SK-N-SH (cell line): ENCODE measurements at regions not wholly inside any gene's neighbourhood (a gene's known extent, or its start where the extent isn't known, plus 50 kb on each side); places are given as distances from the start of the nearest gene placed in this dataset.

Experiments
- CTCF ChIA-PET: fragments of 300-600, 350-600 bp; formaldehyde crosslinking; extraction: SDS; loops from one replicate; lab custom pipeline; 2021; lab: Yijun Ruan, JAX
- POLR2A ChIA-PET: fragments of 350-600 bp; sonication (Branson Sonifier 250); formaldehyde crosslinking; extraction: SDS; loops from one replicate; lab custom pipeline; 2020; ENCODE audit warnings: antibody characterized with exemption, inconsistent platforms; lab: Yijun Ruan, JAX
- DNase-seq: peaks from one replicate; pipeline ENCODE4 v3.0.0; 2012
- H2AFZ ChIP-seq: fragments of 200-600 bp; sonication (generic); 2 replicates; pipeline ENCODE4 v1.8.1; 2016; ENCODE audit warnings: antibody characterized with exemption, mild to moderate bottlenecking, low read depth
- H3F3A ChIP-seq: fragments of 200-600 bp; sonication (generic); replicated peaks from 2 replicates; pipeline ENCODE3; 2016; ENCODE audit warnings: antibody characterized with exemption, mild to moderate bottlenecking; ENCODE audit not compliant: insufficient read depth
- H3K27ac ChIP-seq, 2 experiments: fragments of 200-500 bp in 1 of 2; fragments of 200-600 bp in 1 of 2; sonication (Bioruptor generic) in 1 of 2; sonication (generic), shearing (Covaris generic) in 1 of 2; 2 replicates each; pipeline versions ENCODE4 v1.5.1 to v1.6.1; 2014 to 2016; ENCODE audit warnings: low read depth in 2 of 2, inconsistent platforms in 1 of 2, low read length in 1 of 2, mild to moderate bottlenecking in 1 of 2, mixed read lengths in 1 of 2
- H3K27me3 ChIP-seq: fragments of 200-600 bp; sonication (generic), shearing (Covaris generic); 2 replicates; pipeline ENCODE4 v1.6.1; 2016; ENCODE audit warnings: mixed run types; ENCODE audit not compliant: insufficient read depth
- H3K36me3 ChIP-seq, 2 experiments: fragments of 200-500 bp in 1 of 2; fragments of 200-600 bp in 1 of 2; sonication (Bioruptor generic) in 1 of 2; sonication (generic) in 1 of 2; replicated peaks in 1 of 2; 2 replicates each; pipeline versions ENCODE3 to v1.5.1; 2014 to 2016; ENCODE audit warnings: low read length in 1 of 2, mild to moderate bottlenecking in 1 of 2; ENCODE audit not compliant: insufficient read depth in 2 of 2, control insufficient read depth in 1 of 2
- H3K4me1 ChIP-seq, 2 experiments: fragments of 200-500 bp in 1 of 2; fragments of 200-600 bp in 1 of 2; sonication (Bioruptor generic) in 1 of 2; sonication (generic), shearing (Covaris generic) in 1 of 2; 2 replicates each; pipeline versions ENCODE4 v1.5.1 to v1.6.1; 2014 to 2016; ENCODE audit warnings: low read depth in 1 of 2, low read length in 1 of 2, mixed run types in 1 of 2; ENCODE audit not compliant: insufficient read depth in 2 of 2, control insufficient read depth in 1 of 2
- H3K4me2 ChIP-seq: fragments of 200-600 bp; sonication (generic), shearing (Covaris generic); 2 replicates; pipeline ENCODE4 v1.6.1; 2017; ENCODE audit warnings: mixed run types
- H3K4me3 ChIP-seq, 2 experiments: fragments of 200-500 bp in 1 of 2; fragments of 200-600 bp in 1 of 2; sonication (Bioruptor generic) in 1 of 2; sonication (generic), shearing (Covaris generic) in 1 of 2; 2 replicates each; pipeline versions ENCODE4 v1.5.1 to v1.8.1; 2014 to 2016; ENCODE audit warnings: low read depth in 2 of 2, inconsistent platforms in 1 of 2, low read length in 1 of 2, mild to moderate bottlenecking in 1 of 2, mixed read lengths in 1 of 2, moderate library complexity in 1 of 2
- H3K79me2 ChIP-seq: fragments of 200-600 bp; sonication (generic); 2 replicates; pipeline ENCODE4 v1.8.1; 2017; ENCODE audit warnings: mild to moderate bottlenecking; ENCODE audit not compliant: insufficient read depth
- H3K9ac ChIP-seq: fragments of 200-600 bp; sonication (generic); 2 replicates; pipeline ENCODE4 v1.6.1; 2017; ENCODE audit warnings: mixed run types
- H3K9me2 ChIP-seq: fragments of 200-600 bp; sonication (generic); 2 replicates; pipeline ENCODE4 v1.6.1; 2017; ENCODE audit warnings: mixed run types
- H3K9me3 ChIP-seq: fragments of 200-600 bp; sonication (generic); 2 replicates; pipeline ENCODE4 v1.6.1; 2017; ENCODE audit warnings: mixed run types, mild to moderate bottlenecking, moderate library complexity
- H4K20me1 ChIP-seq: fragments of 200-600 bp; sonication (generic); 2 replicates; pipeline ENCODE4 v1.6.1; 2017; ENCODE audit warnings: mild to moderate bottlenecking, mixed run types; ENCODE audit not compliant: insufficient read depth
- EP300 ChIP-seq, 2 experiments: IDR thresholded peaks; 2 replicates each; pipeline versions ENCODE4 v1.4.0 to v1.6.1; 2012; ENCODE audit warnings: borderline replicate concordance in 1 of 2, low read depth in 1 of 2, low read length in 1 of 2
- GATA2 ChIP-seq: sonication (generic); formaldehyde crosslinking; IDR thresholded peaks from 2 replicates; pipeline ENCODE4 v1.5.0; 2020; ENCODE audit warnings: mild to moderate bottlenecking, missing genetic modification reagents
- NFIC ChIP-seq: IDR thresholded peaks from 2 replicates; pipeline ENCODE4 v1.4.0; 2012; ENCODE audit warnings: borderline replicate concordance
- RAD21 ChIP-seq: IDR thresholded peaks from 2 replicates; pipeline ENCODE4 v1.6.1; 2012; ENCODE audit warnings: mild to moderate bottlenecking, low read length
- RFX5 ChIP-seq: IDR thresholded peaks from 2 replicates; pipeline ENCODE4 v1.6.1; 2012; ENCODE audit warnings: mild to moderate bottlenecking, improper control_type of control experiment, low read length
- SIN3A ChIP-seq: IDR thresholded peaks from 2 replicates; pipeline ENCODE4 v1.6.1; 2012; ENCODE audit warnings: low read depth, mild to moderate bottlenecking, low read length, moderate library complexity, borderline replicate concordance
- SMC3 ChIP-seq: IDR thresholded peaks from 2 replicates; pipeline ENCODE4 v1.6.1; 2012; ENCODE audit warnings: low read depth, low read length, improper control_type of control experiment
- TEAD4 ChIP-seq: IDR thresholded peaks from 2 replicates; pipeline ENCODE4 v1.4.0; 2012; ENCODE audit warnings: mild to moderate bottlenecking, borderline replicate concordance; ENCODE audit not compliant: insufficient read depth
- WGBS: methylation state at CpG from one replicate; pipeline ENCODE4 v1.1.6; 2017; ENCODE audit warnings: low lambda C conversion rate; 5-methylcytosine and 5-hydroxymethylcytosine counted together
- TF ChIP-seq, protein P1 (sequence below): fragments of 150-350 bp; IDR thresholded peaks from 2 replicates; pipeline ENCODE4 v1.6.1; 2017; ENCODE audit warnings: antibody characterized with exemption, low read length, low read depth, borderline replicate concordance
- TF ChIP-seq, protein P2 (sequence below): fragments of 150-350 bp; IDR thresholded peaks from 2 replicates; pipeline ENCODE4 v1.6.1; 2016; ENCODE audit warnings: mild to moderate bottlenecking, low read depth, low read length
- TF ChIP-seq, protein P3 (sequence below): IDR thresholded peaks from 2 replicates; pipeline ENCODE4 v1.4.0; 2012; ENCODE audit warnings: low read depth, borderline replicate concordance

DNA sequence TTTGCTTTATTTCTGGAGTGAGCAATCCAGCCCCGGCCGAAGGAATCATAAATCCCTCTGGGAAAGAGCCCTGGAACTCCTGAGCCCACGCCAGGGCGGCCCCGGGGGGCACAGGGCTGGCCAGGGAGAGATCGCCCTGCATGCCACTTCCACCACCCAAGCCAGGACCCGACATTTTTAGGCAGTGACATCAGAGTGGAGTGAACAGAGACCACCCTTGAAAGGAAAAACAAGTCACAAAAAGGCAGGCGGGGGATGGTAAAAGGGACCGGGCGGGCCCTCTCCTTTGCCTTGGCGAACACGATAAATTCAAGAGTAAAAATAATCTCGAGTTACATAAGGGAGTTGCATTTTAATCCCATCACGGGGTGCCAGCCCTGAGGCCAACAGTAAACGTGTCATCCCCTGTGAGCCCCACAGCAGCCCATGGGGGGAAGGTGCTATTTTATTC lies 284.1 kb downstream of the C16orf95 start (continued):
- TF ChIP-seq, protein P1, sequence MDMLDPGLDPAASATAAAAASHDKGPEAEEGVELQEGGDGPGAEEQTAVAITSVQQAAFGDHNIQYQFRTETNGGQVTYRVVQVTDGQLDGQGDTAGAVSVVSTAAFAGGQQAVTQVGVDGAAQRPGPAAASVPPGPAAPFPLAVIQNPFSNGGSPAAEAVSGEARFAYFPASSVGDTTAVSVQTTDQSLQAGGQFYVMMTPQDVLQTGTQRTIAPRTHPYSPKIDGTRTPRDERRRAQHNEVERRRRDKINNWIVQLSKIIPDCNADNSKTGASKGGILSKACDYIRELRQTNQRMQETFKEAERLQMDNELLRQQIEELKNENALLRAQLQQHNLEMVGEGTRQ = no peak
- TF ChIP-seq, protein P2, sequence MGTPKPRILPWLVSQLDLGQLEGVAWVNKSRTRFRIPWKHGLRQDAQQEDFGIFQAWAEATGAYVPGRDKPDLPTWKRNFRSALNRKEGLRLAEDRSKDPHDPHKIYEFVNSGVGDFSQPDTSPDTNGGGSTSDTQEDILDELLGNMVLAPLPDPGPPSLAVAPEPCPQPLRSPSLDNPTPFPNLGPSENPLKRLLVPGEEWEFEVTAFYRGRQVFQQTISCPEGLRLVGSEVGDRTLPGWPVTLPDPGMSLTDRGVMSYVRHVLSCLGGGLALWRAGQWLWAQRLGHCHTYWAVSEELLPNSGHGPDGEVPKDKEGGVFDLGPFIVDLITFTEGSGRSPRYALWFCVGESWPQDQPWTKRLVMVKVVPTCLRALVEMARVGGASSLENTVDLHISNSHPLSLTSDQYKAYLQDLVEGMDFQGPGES = no peak

DNA sequence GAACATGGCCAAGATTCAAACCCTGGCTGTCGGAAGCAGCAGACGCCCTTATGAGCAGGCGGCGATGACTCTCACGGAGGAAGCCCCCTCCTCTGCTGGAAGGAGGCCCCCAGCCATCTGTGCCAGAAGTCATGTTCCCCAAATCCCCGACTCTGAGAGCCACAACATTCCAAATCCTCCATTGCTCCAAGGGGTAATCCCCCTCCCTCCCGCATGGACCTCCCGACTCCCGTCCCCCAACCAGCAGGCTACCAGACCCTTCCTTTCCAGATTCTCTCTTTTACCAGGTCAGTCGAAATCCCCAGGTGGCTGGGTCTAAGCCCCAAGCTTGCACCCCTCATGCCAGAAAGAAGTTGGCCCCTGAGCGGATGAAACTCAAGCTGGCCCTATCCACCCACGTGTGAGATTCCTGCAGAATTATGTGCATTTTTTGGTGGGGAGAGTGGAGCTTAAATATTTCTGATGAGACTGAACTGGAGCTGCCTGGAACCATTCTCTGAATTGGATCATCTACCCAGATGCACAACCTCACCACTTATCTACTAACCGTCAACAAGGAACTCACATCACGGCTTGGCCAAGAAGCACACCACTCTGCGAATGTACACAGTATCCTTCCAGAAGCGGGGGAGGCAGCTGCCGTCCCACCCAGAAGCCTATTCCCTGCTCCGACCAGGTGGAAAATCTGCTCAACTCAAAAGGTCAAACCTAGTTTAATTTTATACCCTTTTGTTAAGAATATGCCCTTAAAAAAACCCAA lies 283.5 kb downstream of the C16orf95 start:
- no peak overlapping the region for H3K4me3 ChIP-seq
- H3K4me2 ChIP-seq = no peak overlapping the region
- H2AFZ ChIP-seq = no peak overlapping the region
- 27% methylated on average over 16 of the region's 18 CpGs for WGBS
- TF ChIP-seq NFIC (no peak), SIN3A (no peak), TEAD4 (no peak), RAD21 (no peak), RFX5 (no peak), EP300 (IDR thresholded peaks at IDR 0.05; ENCODE audit: borderline replicate concordance in 1 of 2, low read depth in 1 of 2, low read length in 1 of 2) (no peak), SMC3 (no peak), GATA2 (CRISPR knock-in tag) (no peak)
- TF ChIP-seq, protein P1 = no peak
- TF ChIP-seq, protein P3, sequence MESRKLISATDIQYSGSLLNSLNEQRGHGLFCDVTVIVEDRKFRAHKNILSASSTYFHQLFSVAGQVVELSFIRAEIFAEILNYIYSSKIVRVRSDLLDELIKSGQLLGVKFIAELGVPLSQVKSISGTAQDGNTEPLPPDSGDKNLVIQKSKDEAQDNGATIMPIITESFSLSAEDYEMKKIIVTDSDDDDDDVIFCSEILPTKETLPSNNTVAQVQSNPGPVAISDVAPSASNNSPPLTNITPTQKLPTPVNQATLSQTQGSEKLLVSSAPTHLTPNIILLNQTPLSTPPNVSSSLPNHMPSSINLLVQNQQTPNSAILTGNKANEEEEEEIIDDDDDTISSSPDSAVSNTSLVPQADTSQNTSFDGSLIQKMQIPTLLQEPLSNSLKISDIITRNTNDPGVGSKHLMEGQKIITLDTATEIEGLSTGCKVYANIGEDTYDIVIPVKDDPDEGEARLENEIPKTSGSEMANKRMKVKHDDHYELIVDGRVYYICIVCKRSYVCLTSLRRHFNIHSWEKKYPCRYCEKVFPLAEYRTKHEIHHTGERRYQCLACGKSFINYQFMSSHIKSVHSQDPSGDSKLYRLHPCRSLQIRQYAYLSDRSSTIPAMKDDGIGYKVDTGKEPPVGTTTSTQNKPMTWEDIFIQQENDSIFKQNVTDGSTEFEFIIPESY = no peak
- H3K36me3 ChIP-seq = no peaks in the 10 kb centered on the region
- H3K9ac ChIP-seq = no peak overlapping the region
- H3K4me1 ChIP-seq = no peaks in the 10 kb centered on the region
- no peak for DNase-seq
- POLR2A ChIA-PET = no interaction called here
- H3K27ac ChIP-seq = no peak overlapping the region
- no peaks in the 10 kb centered on the region for H3K9me3 ChIP-seq
- peaks cover 99% of the 10 kb centered on the region for H3K27me3 ChIP-seq
- no peaks in the 10 kb centered on the region for H4K20me1 ChIP-seq
- CTCF ChIA-PET = no interaction called here
- no peaks in the 10 kb centered on the region for H3K9me2 ChIP-seq
- H3F3A ChIP-seq = no peaks in the 10 kb centered on the region
- no peaks in the 10 kb centered on the region for H3K79me2 ChIP-seq
